ENCODE measurements at regions not wholly inside any gene's neighbourhood (a gene's known extent, or its start where the extent isn't known, plus 50 kb on each side); places are given as distances from the start of the nearest gene placed in this dataset.

- H3K4me3 Mint-ChIP-seq = no peak overlapping the region
- CTCF ChIA-PET = no interaction called here
- POLR2A ChIA-PET = no interaction called here
- no peaks in the 10 kb centered on the region for H3K9me3 Mint-ChIP-seq
- DNase-seq = no peak
- no peak overlapping the region for H3K27ac Mint-ChIP-seq
- no peaks in the 10 kb centered on the region for H3K27me3 Mint-ChIP-seq
- no peaks in the 10 kb centered on the region for H3K36me3 Mint-ChIP-seq (ENCODE audit: low read depth)
- no peaks in the 10 kb centered on the region for H3K4me1 Mint-ChIP-seq
These were observed 342.1 kb upstream of the SOX2 start for GRCh38 chr3:181369637-181370036.

- no peaks in the 10 kb centered on the region for H3K27me3 Mint-ChIP-seq
- no peaks in the 10 kb centered on the region for H3K4me1 Mint-ChIP-seq
- DNase-seq = no peak
- H3K4me3 Mint-ChIP-seq = no peak overlapping the region
- POLR2A ChIA-PET = no interaction called here
- CTCF ChIA-PET = no interaction called here
- no peak overlapping the region for H3K27ac Mint-ChIP-seq
- no peaks in the 10 kb centered on the region for H3K9me3 Mint-ChIP-seq
- H3K36me3 Mint-ChIP-seq (ENCODE audit: low read depth) = no peaks in the 10 kb centered on the region
These were observed 348.5 kb upstream of the SOX2 start for GRCh38 chr3:181363231-181363630.

- H3K4me3 Mint-ChIP-seq = no peak overlapping the region
- ChIA-PET CTCF (no interaction called here), POLR2A (no interaction called here)
- no peaks in the 10 kb centered on the region for H3K4me1 Mint-ChIP-seq
- no peaks in the 10 kb centered on the region for H3K27me3 Mint-ChIP-seq
- H3K36me3 Mint-ChIP-seq (ENCODE audit: low read depth) = no peaks in the 10 kb centered on the region
- no peaks in the 10 kb centered on the region for H3K9me3 Mint-ChIP-seq
- DNase-seq = no peak
- H3K27ac Mint-ChIP-seq = no peak overlapping the region
These were observed 349.3 kb upstream of the SOX2 start for GRCh38 chr3:181362378-181362777.

- CTCF ChIA-PET = no interaction called here
- no peak overlapping the region for H3K27ac Mint-ChIP-seq
These were observed 353.2 kb upstream of the SOX2 start for GRCh38 chr3:181358562-181358961.

GRCh38 chr3:181358060-181358459 lies 353.7 kb upstream of the SOX2 start:
- no peaks in the 10 kb centered on the region for H3K9me3 Mint-ChIP-seq

More at GRCh38 chr3:181358562-181358961, 353.2 kb upstream of the SOX2 start:
- Mint-ChIP-seq H3K4me1 (no peaks in the 10 kb centered on the region), H3K4me3 (no peak overlapping the region), H3K9me3 (no peaks in the 10 kb centered on the region), H3K27me3 (no peaks in the 10 kb centered on the region), H3K36me3 (ENCODE audit: low read depth) (no peaks in the 10 kb centered on the region)
- no peak for DNase-seq
- POLR2A ChIA-PET = no interaction called here

GRCh38 chr3:181354140-181354539 lies 357.6 kb upstream of the SOX2 start:
- POLR2A ChIA-PET = no interaction called here
- Mint-ChIP-seq H3K9me3 (no peaks in the 10 kb centered on the region), H3K4me1 (no peaks in the 10 kb centered on the region), H3K36me3 (ENCODE audit: low read depth) (no peaks in the 10 kb centered on the region), H3K27me3 (no peaks in the 10 kb centered on the region), H3K4me3 (no peak overlapping the region), H3K27ac (no peak overlapping the region)
- no peak for DNase-seq
- CTCF ChIA-PET = no interaction called here

More at GRCh38 chr3:181358060-181358459, 353.7 kb upstream of the SOX2 start:
- POLR2A ChIA-PET = no interaction called here
- CTCF ChIA-PET = no interaction called here
- H3K27me3 Mint-ChIP-seq = no peaks in the 10 kb centered on the region
- H3K4me3 Mint-ChIP-seq = no peak overlapping the region
- no peaks in the 10 kb centered on the region for H3K36me3 Mint-ChIP-seq (ENCODE audit: low read depth)
- no peaks in the 10 kb centered on the region for H3K4me1 Mint-ChIP-seq
- no peak for DNase-seq
- H3K27ac Mint-ChIP-seq = no peak overlapping the region

GRCh38 chr3:181344331-181344730 lies 354.8 kb upstream of the DNAJC19 start:
- Mint-ChIP-seq H3K9me3 (no peaks in the 10 kb centered on the region), H3K27me3 (no peaks in the 10 kb centered on the region), H3K4me1 (no peaks in the 10 kb centered on the region), H3K4me3 (no peak overlapping the region), H3K36me3 (ENCODE audit: low read depth) (no peaks in the 10 kb centered on the region), H3K27ac (no peak overlapping the region)
- CTCF ChIA-PET = no interaction called here
- DNase-seq = no peak
- POLR2A ChIA-PET = no interaction called here

- H3K27ac Mint-ChIP-seq = no peak overlapping the region
- CTCF ChIA-PET = no interaction called here
- no peak overlapping the region for H3K4me3 Mint-ChIP-seq
- POLR2A ChIA-PET = no interaction called here
- DNase-seq = no peak
- no peaks in the 10 kb centered on the region for H3K27me3 Mint-ChIP-seq
- no peaks in the 10 kb centered on the region for H3K4me1 Mint-ChIP-seq
- no peaks in the 10 kb centered on the region for H3K36me3 Mint-ChIP-seq (ENCODE audit: low read depth)
- no peaks in the 10 kb centered on the region for H3K9me3 Mint-ChIP-seq
These were observed 347.1 kb upstream of the DNAJC19 start for GRCh38 chr3:181336597-181336996.

GRCh38 chr3:181333394-181333793 lies 343.9 kb upstream of the DNAJC19 start:
- Mint-ChIP-seq H3K4me1 (no peaks in the 10 kb centered on the region), H3K27ac (no peak overlapping the region), H3K9me3 (no peaks in the 10 kb centered on the region), H3K27me3 (no peaks in the 10 kb centered on the region), H3K36me3 (ENCODE audit: low read depth) (no peaks in the 10 kb centered on the region), H3K4me3 (no peak overlapping the region)
- no peak for DNase-seq
- ChIA-PET POLR2A (no interaction called here), CTCF (no interaction called here)

GRCh38 chr3:181330821-181331563 lies 341.5 kb upstream of the DNAJC19 start:
- no peak overlapping the region for H3K4me3 Mint-ChIP-seq
- ChIA-PET CTCF (no interaction called here), POLR2A (no interaction called here)
- no peaks in the 10 kb centered on the region for H3K9me3 Mint-ChIP-seq
- no peaks in the 10 kb centered on the region for H3K27me3 Mint-ChIP-seq
- no peak overlapping the region for H3K27ac Mint-ChIP-seq
- H3K4me1 Mint-ChIP-seq = no peaks in the 10 kb centered on the region
- DNase-seq = no peak
- H3K36me3 Mint-ChIP-seq (ENCODE audit: low read depth) = no peaks in the 10 kb centered on the region

- H3K27ac Mint-ChIP-seq = no peak overlapping the region
These were observed 340.7 kb upstream of the DNAJC19 start for GRCh38 chr3:181330257-181330656.

GRCh38 chr3:181329024-181329423 lies 339.5 kb upstream of the DNAJC19 start:
- Mint-ChIP-seq H3K36me3 (ENCODE audit: low read depth) (no peaks in the 10 kb centered on the region), H3K4me3 (no peak overlapping the region), H3K27ac (no peak overlapping the region), H3K27me3 (no peaks in the 10 kb centered on the region), H3K9me3 (no peaks in the 10 kb centered on the region), H3K4me1 (no peaks in the 10 kb centered on the region)
- CTCF ChIA-PET = no interaction called here
- POLR2A ChIA-PET = no interaction called here
- no peak for DNase-seq

More at GRCh38 chr3:181330257-181330656, 340.7 kb upstream of the DNAJC19 start:
- no peak for DNase-seq
- no peaks in the 10 kb centered on the region for H3K4me1 Mint-ChIP-seq
- no peaks in the 10 kb centered on the region for H3K36me3 Mint-ChIP-seq (ENCODE audit: low read depth)
- ChIA-PET POLR2A (no interaction called here), CTCF (no interaction called here)
- H3K4me3 Mint-ChIP-seq = no peak overlapping the region
- no peaks in the 10 kb centered on the region for H3K27me3 Mint-ChIP-seq
- no peaks in the 10 kb centered on the region for H3K9me3 Mint-ChIP-seq

GRCh38 chr3:181328346-181328745 lies 338.8 kb upstream of the DNAJC19 start:
- ChIA-PET CTCF (no interaction called here), POLR2A (no interaction called here)
- no peak for DNase-seq
- Mint-ChIP-seq H3K4me3 (no peak overlapping the region), H3K9me3 (no peaks in the 10 kb centered on the region), H3K27me3 (no peaks in the 10 kb centered on the region), H3K27ac (no peak overlapping the region), H3K4me1 (no peaks in the 10 kb centered on the region), H3K36me3 (ENCODE audit: low read depth) (no peaks in the 10 kb centered on the region)

- Mint-ChIP-seq H3K9me3 (no peaks in the 10 kb centered on the region), H3K36me3 (ENCODE audit: low read depth) (no peaks in the 10 kb centered on the region), H3K4me1 (no peaks in the 10 kb centered on the region), H3K27ac (no peak overlapping the region), H3K27me3 (no peaks in the 10 kb centered on the region), H3K4me3 (no peak overlapping the region)
- ChIA-PET POLR2A (no interaction called here), CTCF (no interaction called here)
- DNase-seq = no peak
These were observed 337.8 kb upstream of the DNAJC19 start for GRCh38 chr3:181327349-181327748.
